Activated CD8-positive, alpha-beta memory T cell treated with anti-CD3 and anti-CD28 coated beads for 48 hours (primary cell): ENCODE measurements at regions not wholly inside any gene's neighbourhood (a gene's known extent, or its start where the extent isn't known, plus 50 kb on each side); places are given as distances from the start of the nearest gene placed in this dataset.

Experiments
- DNase-seq, 3 experiments: peaks; one replicate each; pipeline ENCODE4 v3.0.0-alpha.2; 2020; ENCODE audit warnings: low read depth in 2 of 3, low spot score in 2 of 3

DNA sequence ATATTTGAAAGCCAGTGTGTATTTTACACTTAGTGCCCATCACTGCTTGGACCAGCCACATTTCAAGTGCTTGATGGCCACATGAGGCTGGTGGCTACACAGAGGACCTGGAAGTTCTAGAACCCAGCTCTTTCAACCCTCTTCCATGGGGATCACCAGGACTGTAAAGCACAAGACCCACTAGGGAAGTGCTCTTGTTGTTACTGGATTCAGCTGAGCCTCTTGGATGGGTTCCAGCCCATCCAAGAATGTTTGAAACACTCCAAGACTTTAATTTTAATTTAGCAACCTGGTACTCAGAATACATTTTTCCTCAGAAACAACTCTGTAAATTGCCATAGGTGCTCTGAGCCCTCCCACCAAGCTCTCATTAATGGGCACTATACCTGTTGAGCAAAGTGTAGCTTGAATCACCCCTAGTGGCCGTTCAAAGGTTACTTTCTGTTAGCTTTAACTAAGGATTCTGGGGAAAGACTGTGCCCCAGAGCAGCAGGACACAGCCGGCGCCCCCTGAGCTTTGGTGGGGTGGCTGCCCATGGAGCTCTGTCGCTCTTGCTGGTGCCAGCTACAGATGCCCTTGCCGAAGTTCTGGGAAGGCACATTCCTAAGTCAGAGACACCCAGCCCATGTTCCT is 212.4 kb downstream of the HSD17B3 start:
- DNase-seq: no peak

DNA sequence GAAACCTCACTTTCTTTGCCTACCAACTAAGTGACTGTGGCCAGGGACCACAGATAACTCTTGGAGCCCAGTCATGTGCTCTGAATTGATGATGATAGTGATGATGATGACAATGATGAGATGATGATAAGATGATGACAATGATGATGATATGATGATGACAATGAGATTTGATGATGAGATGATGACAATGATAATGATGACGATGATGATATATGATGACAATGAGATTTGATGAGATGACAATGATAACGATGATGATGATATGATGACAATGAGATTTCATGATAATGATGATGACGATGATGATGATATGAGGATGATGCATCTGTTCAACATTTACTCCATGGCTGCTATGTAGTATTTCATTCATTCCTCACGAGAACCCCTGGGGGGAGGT is 213.0 kb downstream of the ERCC6L2 start:
- no peak for DNase-seq

DNA sequence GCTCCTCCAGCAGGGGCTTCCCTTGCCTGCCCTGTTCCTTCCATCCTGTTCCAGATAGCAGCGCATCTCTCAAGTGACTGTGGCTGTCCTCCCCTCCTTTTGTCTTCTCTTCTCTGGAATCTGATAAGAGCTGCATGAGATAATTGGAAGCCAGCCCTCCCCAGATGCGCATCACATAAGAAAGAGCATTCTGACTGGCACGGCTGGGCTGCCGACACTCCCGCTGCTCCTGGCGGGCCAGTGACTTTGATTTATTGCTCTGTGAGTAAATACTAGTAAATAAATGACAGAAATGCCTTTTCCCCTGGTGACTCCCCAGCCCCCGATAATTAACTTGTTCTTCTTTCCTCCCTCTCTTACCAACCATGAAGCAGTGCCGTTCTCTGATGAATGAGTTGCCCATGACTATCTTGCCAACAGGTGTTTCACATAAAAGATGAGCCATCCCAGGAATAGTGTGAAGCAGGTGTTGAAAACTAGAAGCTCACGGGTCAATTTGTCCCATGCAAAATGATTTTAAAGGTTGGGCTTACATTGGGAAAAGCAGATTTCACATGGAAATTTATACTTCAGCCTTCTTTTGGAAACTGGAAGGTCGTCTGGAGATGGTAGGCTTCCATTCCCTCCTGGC is 212.3 kb downstream of the ERCC6L2 start:
- DNase-seq: no peak

DNA sequence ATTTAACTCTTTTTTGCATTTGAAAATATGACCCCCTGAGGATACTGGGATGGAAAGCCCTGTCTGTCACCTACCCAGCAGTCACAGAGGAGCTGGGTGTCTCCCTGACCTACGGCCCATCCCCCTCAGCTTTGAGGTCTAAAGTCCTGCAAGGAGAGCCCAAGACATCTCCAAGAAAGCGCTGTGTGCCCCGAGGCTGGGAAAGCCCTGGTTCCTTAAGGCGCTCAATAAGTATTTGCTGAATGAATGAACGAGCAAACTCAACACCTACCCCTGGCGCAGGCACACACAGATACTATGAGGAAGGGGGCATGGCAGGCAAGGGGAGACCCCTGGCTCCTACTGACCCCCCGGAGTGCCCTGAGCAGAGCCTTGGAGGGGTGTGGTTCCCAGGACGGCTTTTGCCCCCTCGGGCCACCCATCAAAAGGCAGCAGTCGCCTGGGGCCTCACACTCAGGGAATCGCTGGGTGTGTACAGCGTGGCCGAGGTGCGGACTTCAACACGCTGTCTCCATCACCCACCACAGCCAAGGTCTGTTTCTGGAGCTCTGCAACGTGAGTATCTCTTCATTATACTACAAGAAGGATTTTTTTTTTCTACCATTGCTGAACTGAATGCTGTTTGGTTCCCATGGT is 211.6 kb downstream of the ERCC6L2 start:
- no peak for DNase-seq

DNA sequence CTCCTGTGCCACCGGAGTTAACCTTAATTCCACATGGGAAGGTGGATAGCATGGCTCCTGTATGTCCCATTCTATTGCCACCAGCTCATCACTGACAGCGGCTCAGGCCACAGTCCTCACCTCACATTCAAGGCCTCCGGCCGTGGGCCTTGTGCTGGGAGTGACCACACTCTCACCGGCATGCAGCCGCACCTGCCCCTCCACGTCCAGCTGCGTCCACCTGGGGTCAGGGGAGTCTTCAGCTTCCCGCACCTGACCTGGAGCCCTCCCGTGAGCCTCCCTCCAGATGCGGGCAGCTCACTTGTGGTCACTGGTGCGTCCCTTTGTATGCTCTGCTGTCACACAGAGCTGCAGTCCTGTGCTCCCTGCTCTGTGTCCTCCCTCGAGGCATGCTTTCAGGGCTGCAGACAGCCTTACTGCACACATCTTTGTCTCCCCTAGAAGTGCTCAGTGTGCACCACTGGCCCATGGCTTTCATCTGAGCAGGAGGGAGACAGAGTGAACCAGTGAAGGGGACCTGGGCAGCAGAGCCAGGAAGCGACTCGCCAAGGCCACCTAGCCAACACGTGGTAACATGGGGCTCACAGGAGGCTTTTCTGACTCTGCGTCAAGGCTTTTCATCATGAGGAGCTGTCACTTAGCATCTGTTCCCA is 210.1 kb downstream of the ERCC6L2 start:
- no peak for DNase-seq

DNA sequence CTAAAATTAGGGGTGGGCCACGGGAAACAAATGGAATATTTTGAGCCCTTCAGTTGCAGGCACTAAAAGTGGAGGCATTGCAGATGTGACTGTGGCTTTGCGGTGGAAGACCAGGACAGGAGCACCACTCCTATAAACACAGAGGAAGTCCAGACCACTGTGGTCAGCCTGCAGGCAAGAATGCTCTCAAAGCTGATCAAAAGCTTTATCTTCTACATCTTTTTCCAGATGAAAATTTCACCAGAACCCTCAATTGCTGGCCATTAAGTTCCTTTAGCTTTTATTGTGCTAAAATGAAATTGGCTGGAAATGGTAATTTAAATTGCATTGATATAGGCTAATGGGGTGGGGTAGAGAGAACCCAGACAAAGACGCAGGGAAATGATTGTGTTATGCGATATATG is 208.8 kb downstream of the ERCC6L2 start:
- DNase-seq: no peak

DNA sequence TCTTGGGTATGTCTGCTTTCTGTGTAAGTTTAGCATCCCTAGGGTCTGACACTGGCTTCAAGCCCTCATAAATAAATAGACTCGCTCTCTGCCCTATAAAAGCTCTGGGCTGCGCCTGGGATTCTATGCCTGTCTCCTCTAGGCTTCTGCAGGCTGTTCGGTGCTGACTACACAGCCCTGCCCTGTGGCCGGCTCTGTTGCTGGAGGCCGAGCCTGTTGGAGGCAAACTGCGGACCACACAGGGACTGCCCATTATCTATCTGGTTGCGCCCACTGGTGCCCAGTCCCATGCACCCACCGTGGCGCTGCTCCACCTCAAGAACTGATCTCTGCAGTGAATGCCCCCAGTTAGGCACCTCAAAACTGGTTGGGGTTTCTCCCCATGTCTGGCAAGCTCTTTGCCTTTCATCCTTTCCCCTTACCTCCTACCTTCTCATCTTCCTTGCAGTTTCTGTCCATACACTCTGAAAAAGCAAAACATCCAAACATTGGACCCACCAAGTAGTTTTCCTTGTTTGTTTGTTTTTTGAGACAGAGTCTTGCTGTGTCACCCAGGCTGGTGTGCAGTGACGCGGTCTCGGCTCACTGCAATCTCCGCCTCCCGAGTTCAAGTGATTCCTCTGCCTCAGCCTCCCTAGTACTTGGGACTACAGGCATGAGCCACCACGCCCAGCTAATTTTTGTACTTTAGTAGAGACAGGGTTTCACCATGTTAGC is 207.2 kb downstream of the ERCC6L2 start:
- DNase-seq: no peak

DNA sequence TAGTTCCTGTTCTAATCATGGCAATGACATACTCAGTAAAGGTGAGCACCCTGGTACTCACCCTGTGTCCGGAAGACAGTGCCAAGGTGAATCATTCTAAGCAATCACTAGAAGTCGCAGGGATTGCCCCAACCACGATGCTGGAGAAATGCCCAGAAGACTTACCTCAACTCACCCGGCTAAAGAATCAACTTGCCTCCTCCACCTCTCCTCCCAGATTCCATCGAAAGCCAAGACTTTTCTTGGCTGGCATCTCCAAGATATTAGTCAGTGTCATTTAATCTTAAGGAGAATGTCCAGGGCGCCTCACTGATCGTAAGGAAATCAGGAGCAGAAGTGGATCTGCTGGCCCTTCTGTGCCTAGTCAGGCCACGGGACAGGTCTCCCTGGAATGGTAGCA is 204.9 kb downstream of the ERCC6L2 start:
- DNase-seq: no peak

DNA sequence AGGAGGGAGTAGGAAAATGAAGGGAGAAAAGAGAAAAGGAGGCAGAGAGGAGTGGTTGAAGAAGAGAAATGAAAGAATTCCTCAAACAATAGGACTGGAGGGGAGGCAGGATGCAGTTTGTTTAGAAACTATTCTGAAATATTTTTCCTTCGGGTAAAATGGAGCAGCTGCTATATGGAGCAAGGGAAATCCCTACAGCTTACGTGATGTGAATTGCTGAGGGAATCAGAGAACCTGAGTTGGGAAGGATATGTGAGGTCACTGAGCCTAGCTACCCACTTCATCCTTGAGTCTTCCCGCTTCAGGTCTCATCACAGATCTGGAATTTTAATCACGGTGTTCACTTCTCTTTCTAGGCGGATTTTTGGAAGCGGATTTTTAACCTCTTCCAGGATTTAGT is 204.3 kb downstream of the ERCC6L2 start:
- DNase-seq: no peak

DNA sequence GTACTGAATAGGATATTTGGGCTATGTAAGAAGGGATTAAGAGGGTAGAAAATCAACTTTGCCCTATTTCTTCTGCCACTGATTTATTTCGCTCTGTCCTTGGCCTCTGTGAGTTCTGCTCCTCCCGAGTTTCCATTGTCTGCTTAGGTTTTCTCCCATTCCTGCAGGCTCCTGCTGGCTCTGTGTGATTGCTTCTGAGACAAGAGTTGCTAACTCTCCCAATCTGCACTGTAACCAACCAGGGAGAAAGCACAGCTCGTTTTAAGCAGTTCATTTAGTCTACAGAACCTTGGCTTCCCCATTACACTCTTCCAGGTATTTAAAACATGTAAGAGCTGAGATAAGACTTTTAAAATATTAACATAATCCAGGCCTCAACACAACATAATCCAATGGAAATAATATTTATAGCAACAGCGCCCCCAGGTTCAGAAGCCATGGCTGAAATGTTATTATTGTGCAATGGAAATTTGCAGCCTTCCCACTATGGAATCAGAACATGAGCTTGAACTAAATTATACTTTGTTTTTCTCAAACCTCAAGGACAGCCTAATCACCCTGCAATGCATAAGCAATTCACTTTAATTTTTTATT is 203.5 kb downstream of the ERCC6L2 start:
- DNase-seq: no peak

DNA sequence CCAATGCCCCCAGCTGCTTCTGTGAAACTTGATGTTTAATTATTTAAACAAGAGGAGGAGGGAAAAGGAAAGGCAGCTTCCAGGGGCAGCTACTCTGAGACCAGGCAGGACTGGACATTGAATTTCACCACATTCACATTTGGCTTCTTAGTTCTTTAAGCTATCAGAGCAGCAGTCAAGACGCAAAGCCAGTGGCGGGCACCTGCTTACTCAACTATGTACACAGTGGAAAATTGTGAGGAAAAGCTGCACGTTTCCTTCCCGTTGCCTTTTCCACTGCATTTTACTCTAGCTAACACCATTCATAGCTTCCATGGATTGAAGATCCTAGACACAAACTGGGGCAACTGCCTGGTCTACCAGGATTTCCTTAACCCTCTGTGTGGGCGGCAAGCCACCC is 200.3 kb downstream of the ERCC6L2 start:
- no peak for DNase-seq

DNA sequence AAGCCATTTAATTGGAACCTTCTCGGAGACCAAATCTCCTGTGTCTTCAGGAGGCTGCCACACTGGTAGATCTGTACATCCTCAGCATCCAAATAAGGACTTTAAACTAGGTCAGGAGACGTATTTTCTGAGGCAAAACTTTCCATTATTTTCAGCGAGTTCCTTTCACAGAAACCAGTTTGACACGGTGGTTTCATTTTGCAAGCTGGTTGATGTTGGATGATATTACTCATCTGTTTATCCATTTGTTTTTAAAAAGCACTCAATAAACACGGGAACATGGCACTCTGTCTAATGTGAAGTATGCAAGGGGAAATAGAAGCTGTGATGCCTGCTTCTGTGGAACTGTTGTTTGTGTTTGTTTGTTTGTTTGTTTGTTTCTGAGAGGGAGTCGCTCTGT is 199.6 kb downstream of the ERCC6L2 start:
- no peak for DNase-seq

DNA sequence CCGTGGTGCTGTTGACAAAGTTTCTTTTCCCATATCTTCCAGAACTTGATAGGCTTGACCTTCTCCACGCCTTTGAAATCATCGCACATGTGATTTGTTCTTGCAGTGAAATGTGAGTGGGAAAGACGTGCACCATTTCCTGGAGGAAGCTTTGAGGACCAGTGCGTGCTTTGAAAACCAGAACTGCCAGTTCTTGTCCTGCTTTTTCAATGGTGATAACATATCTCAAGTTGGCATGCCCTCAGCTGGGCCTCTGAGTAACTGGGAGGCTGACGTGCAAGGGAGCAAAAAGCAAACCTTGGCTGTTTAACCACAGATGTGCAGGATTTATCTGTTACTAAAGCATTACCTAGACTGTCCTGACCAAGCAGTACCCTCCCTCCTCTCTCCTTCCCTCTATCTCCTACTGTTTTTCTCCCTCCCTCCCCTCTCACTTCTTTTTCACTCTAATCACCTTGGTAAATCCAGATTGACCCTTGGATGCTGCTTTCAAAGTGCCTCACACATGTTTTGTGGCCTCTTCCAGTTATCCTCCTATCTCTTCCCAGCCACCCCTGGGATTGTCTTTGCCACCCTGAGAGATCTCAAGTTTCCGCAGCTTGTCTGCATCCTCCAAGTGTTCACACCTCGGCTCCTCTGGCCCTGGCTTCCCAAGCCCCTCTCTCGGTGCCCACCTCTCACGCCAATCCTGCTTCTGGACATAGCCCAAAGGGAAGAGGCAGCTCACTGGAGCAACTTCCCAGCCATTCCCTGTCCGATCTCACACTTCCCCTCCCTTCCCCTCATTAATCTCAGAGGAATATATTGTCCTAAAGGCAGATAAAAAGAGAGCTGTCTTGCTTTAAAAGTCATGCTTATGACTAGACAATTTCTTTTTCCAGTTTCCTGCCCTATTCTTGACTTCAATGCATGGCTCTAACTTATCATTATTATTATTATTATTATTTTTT is 198.3 kb downstream of the ERCC6L2 start:
- DNase-seq: no peak

DNA sequence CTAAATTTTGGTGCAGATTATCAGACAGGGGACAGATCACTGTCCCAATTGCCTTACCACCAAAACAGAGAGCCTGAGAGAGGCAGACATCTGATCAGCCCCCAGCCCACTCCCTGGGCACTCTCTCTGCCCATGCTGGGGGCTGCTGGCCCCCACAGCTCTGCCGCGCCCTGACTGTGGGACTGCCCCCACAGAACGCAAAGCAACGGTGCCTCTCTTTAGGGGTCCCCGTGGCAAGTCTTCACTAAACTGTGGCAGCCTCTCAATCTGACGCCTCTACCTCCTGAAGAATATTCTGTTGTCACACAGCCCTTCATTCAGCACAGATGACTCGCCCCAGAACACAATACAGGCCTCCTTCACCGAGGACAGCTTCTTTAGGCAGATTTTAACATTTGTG is 197.4 kb downstream of the ERCC6L2 start:
- DNase-seq: no peak

DNA sequence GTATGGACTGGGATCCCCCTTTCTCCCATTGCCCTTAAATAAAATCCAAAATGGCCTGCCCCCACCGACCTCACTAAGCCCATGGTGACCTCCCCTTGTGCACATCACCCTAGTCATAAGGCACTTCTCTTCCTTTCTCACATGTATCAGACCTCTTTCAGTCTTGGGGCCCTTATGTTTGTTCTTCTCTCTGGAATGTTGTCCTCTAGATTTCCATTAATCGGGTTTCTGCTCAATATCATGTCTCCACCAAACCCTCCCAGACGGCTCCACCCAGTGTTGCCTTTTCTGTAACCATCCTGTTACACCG is 196.3 kb downstream of the ERCC6L2 start:
- no peak for DNase-seq

DNA sequence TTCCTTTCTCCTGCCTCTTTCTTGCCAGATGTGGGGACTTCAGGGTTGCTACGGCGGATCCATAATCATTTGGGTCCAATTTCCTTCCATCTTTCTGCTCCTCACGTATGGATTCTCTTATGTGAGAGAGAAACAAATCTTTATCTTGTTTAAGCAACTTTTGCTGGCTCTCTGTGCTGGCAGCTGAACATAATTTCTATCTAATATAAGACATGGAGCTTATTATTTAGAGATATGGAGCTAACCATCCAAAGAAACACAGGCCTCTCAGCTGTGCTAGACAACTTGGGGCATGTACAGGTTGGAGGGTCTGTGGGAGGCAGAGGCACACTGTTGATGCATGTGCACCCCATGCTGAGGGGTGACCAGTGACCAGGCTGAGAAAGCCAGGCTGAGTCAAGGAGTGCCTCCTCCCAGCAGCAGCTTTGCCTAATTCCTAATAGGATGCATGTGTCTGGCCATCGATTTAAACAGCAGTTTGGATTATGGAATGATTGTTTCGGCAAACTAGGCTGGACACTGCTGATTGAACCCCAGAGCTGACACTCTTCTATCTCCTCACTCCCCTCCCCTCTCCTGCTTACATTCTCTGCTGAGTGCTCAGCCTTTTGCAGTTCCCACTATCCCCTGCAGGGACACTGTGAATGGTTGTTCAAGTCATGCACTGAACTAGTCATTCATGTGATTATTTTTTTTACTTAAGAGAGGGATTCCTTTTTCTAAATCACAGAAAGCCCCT is 195.8 kb downstream of the ERCC6L2 start:
- DNase-seq: no peak

DNA sequence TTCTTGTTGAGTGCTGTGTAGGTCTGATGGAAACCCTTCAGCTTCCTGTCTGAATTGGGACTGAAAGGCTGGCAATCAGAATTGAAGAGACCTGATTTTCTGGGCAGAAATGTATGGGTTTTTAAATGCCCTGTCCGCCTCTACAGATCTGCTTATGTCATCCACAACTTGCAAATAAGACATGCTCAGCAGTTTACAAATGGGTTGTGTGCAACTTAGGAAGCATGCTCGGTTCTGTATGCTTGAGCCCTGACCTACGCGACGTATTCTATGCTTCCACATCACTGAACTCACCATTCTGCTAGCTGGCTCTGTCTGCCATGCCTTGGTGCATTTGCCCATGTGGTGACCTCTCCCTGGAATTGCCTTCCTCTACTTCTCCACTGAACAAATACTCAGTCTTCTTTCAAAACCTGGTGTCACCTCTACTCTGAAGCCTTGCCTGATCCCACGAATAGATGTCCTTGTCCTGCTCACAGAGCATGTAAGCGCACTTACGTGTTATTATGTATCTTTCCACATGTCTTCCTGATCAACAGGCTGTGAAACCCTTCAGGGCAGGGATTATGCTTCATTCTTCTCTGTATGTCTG is 194.2 kb downstream of the ERCC6L2 start:
- no peak for DNase-seq

DNA sequence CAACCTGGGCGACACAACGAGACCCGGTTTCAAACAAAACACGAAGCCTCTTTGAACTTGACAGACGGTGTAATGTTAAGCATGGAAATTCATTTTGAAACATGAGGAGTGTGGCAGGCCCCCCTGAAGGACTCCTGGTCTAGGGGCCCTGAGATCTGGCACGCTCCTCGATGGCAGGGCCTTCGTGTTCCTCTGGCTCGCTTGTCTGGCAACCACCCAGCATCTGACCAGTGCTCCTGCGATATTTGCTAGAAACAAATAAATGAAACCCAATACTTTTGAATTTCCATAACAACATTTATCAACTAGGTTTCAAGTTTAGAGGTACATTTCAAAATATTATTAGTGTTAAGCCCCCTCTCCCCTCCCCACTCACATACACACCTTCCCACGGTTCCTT is 193.0 kb downstream of the ERCC6L2 start:
- DNase-seq: no peak

DNA sequence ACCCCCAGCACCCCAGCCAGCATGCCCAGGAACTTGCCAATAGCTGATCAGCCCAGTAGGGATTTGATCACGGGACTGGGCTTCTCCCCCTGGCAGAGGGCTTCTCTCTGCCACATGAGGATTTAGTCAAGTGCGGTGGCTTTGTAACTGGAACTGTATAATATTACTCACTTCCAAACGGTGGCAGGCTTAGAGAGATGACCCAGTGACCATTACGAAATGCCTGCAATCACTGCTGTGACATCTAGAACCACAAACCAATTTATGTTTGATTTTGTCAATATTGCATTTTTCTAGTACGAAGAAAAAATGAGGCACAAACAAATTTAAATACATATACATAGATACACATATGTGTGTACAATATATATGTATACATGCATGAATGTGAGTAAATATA is 192.1 kb downstream of the ERCC6L2 start:
- DNase-seq: no peak
